ENCODE measurements at regions not wholly inside any gene's neighbourhood (a gene's known extent, or its start where the extent isn't known, plus 50 kb on each side); places are given as distances from the start of the nearest gene placed in this dataset.

GRCh38 chr22:48444320-48445112, 1383.2 kb downstream of the BRD1 start:
- no peak for TF ChIP-seq CTCF (IDR thresholded peaks at IDR 0.05; ENCODE audit: low read depth, low read length, missing control alignments)
- DNase-seq (ENCODE audit: extremely low read depth, low read depth): no peak
- no peak overlapping the region for H3K4me3 ChIP-seq (replicated peaks; ENCODE audit: low read depth, low read length)

- no peak for DNase-seq (ENCODE audit: extremely low read depth, low read depth)
- TF ChIP-seq CTCF (IDR thresholded peaks at IDR 0.05; ENCODE audit: low read depth, low read length, missing control alignments): no peak
- no peak overlapping the region for H3K4me3 ChIP-seq (replicated peaks; ENCODE audit: low read depth, low read length)
Measured at GRCh38 chr22:48443680-48444079, 1384.0 kb downstream of the BRD1 start.

GRCh38 chr22:48442663-48443062, 1385.0 kb downstream of the BRD1 start:
- H3K4me3 ChIP-seq (replicated peaks; ENCODE audit: low read depth, low read length): no peak overlapping the region
- no peak for DNase-seq (ENCODE audit: extremely low read depth, low read depth)
- TF ChIP-seq CTCF (IDR thresholded peaks at IDR 0.05; ENCODE audit: low read depth, low read length, missing control alignments): no peak

GRCh38 chr22:48441553-48441850, 1386.2 kb downstream of the BRD1 start:
- H3K4me3 ChIP-seq (replicated peaks; ENCODE audit: low read depth, low read length): no peak overlapping the region
- no peak for TF ChIP-seq CTCF (IDR thresholded peaks at IDR 0.05; ENCODE audit: low read depth, low read length, missing control alignments)
- DNase-seq (ENCODE audit: extremely low read depth, low read depth): no peak

- no peak overlapping the region for H3K4me3 ChIP-seq (replicated peaks; ENCODE audit: low read depth, low read length)
- TF ChIP-seq CTCF (IDR thresholded peaks at IDR 0.05; ENCODE audit: low read depth, low read length, missing control alignments): no peak
- no peak for DNase-seq (ENCODE audit: extremely low read depth, low read depth)
Measured at GRCh38 chr22:48440673-48441552, 1386.8 kb downstream of the BRD1 start.

- no peak for DNase-seq (ENCODE audit: extremely low read depth, low read depth)
- TF ChIP-seq CTCF (IDR thresholded peaks at IDR 0.05; ENCODE audit: low read depth, low read length, missing control alignments): no peak
- no peak overlapping the region for H3K4me3 ChIP-seq (replicated peaks; ENCODE audit: low read depth, low read length)
Measured at GRCh38 chr22:48440176-48440575, 1387.5 kb downstream of the BRD1 start.
